SK-N-SH (cell line): ENCODE measurements at regions not wholly inside any gene's neighbourhood (a gene's known extent, or its start where the extent isn't known, plus 50 kb on each side); places are given as distances from the start of the nearest gene placed in this dataset.

ENCODE experiments used
- CTCF ChIA-PET: fragments of 300-600, 350-600 bp; formaldehyde crosslinking; extraction: SDS; loops from one replicate; lab custom pipeline; 2021; lab: Yijun Ruan, JAX
- POLR2A ChIA-PET: fragments of 350-600 bp; sonication (Branson Sonifier 250); formaldehyde crosslinking; extraction: SDS; loops from one replicate; lab custom pipeline; 2020; ENCODE audit warnings: antibody characterized with exemption, inconsistent platforms; lab: Yijun Ruan, JAX
- DNase-seq: peaks from one replicate; pipeline ENCODE4 v3.0.0; 2012
- H2AFZ ChIP-seq: fragments of 200-600 bp; sonication (generic); 2 replicates; pipeline ENCODE4 v1.8.1; 2016; ENCODE audit warnings: antibody characterized with exemption, mild to moderate bottlenecking, low read depth
- H3F3A ChIP-seq: fragments of 200-600 bp; sonication (generic); replicated peaks from 2 replicates; pipeline ENCODE3; 2016; ENCODE audit warnings: antibody characterized with exemption, mild to moderate bottlenecking; ENCODE audit not compliant: insufficient read depth
- H3K27ac ChIP-seq, 2 experiments: fragments of 200-500 bp in 1 of 2; fragments of 200-600 bp in 1 of 2; sonication (Bioruptor generic) in 1 of 2; sonication (generic), shearing (Covaris generic) in 1 of 2; 2 replicates each; pipeline versions ENCODE4 v1.5.1 to v1.6.1; 2014 to 2016; ENCODE audit warnings: low read depth in 2 of 2, inconsistent platforms in 1 of 2, low read length in 1 of 2, mild to moderate bottlenecking in 1 of 2, mixed read lengths in 1 of 2
- H3K27me3 ChIP-seq: fragments of 200-600 bp; sonication (generic), shearing (Covaris generic); 2 replicates; pipeline ENCODE4 v1.6.1; 2016; ENCODE audit warnings: mixed run types; ENCODE audit not compliant: insufficient read depth
- H3K36me3 ChIP-seq, 2 experiments: fragments of 200-500 bp in 1 of 2; fragments of 200-600 bp in 1 of 2; sonication (Bioruptor generic) in 1 of 2; sonication (generic) in 1 of 2; replicated peaks in 1 of 2; 2 replicates each; pipeline versions ENCODE3 to v1.5.1; 2014 to 2016; ENCODE audit warnings: low read length in 1 of 2, mild to moderate bottlenecking in 1 of 2; ENCODE audit not compliant: insufficient read depth in 2 of 2, control insufficient read depth in 1 of 2
- H3K4me1 ChIP-seq, 2 experiments: fragments of 200-500 bp in 1 of 2; fragments of 200-600 bp in 1 of 2; sonication (Bioruptor generic) in 1 of 2; sonication (generic), shearing (Covaris generic) in 1 of 2; 2 replicates each; pipeline versions ENCODE4 v1.5.1 to v1.6.1; 2014 to 2016; ENCODE audit warnings: low read depth in 1 of 2, low read length in 1 of 2, mixed run types in 1 of 2; ENCODE audit not compliant: insufficient read depth in 2 of 2, control insufficient read depth in 1 of 2
- H3K4me2 ChIP-seq: fragments of 200-600 bp; sonication (generic), shearing (Covaris generic); 2 replicates; pipeline ENCODE4 v1.6.1; 2017; ENCODE audit warnings: mixed run types
- H3K4me3 ChIP-seq, 2 experiments: fragments of 200-500 bp in 1 of 2; fragments of 200-600 bp in 1 of 2; sonication (Bioruptor generic) in 1 of 2; sonication (generic), shearing (Covaris generic) in 1 of 2; 2 replicates each; pipeline versions ENCODE4 v1.5.1 to v1.8.1; 2014 to 2016; ENCODE audit warnings: low read depth in 2 of 2, inconsistent platforms in 1 of 2, low read length in 1 of 2, mild to moderate bottlenecking in 1 of 2, mixed read lengths in 1 of 2, moderate library complexity in 1 of 2
- H3K79me2 ChIP-seq: fragments of 200-600 bp; sonication (generic); 2 replicates; pipeline ENCODE4 v1.8.1; 2017; ENCODE audit warnings: mild to moderate bottlenecking; ENCODE audit not compliant: insufficient read depth
- H3K9ac ChIP-seq: fragments of 200-600 bp; sonication (generic); 2 replicates; pipeline ENCODE4 v1.6.1; 2017; ENCODE audit warnings: mixed run types
- H3K9me2 ChIP-seq: fragments of 200-600 bp; sonication (generic); 2 replicates; pipeline ENCODE4 v1.6.1; 2017; ENCODE audit warnings: mixed run types
- H3K9me3 ChIP-seq: fragments of 200-600 bp; sonication (generic); 2 replicates; pipeline ENCODE4 v1.6.1; 2017; ENCODE audit warnings: mixed run types, mild to moderate bottlenecking, moderate library complexity
- H4K20me1 ChIP-seq: fragments of 200-600 bp; sonication (generic); 2 replicates; pipeline ENCODE4 v1.6.1; 2017; ENCODE audit warnings: mild to moderate bottlenecking, mixed run types; ENCODE audit not compliant: insufficient read depth
- ELF1 ChIP-seq: IDR thresholded peaks from 2 replicates; pipeline ENCODE4 v1.4.0; 2012
- EZH2phosphoT487 ChIP-seq: fragments of 200-600 bp; sonication (generic); IDR thresholded peaks from 2 replicates; pipeline ENCODE4 v1.6.1; 2017; ENCODE audit warnings: low read depth, mixed run types, mild to moderate bottlenecking, antibody characterized with exemption, moderate library complexity, borderline replicate concordance
- NFIC ChIP-seq: IDR thresholded peaks from 2 replicates; pipeline ENCODE4 v1.4.0; 2012; ENCODE audit warnings: borderline replicate concordance
- RAD21 ChIP-seq: IDR thresholded peaks from 2 replicates; pipeline ENCODE4 v1.6.1; 2012; ENCODE audit warnings: mild to moderate bottlenecking, low read length
- TAF1 ChIP-seq: IDR thresholded peaks from 2 replicates; pipeline ENCODE4 v1.6.1; 2012; ENCODE audit warnings: low read depth, mild to moderate bottlenecking, low read length, moderate library complexity, borderline replicate concordance
- TCF12 ChIP-seq: IDR thresholded peaks from 2 replicates; pipeline ENCODE4 v1.4.0; 2012
- TF ChIP-seq, protein P1 (sequence below): IDR thresholded peaks from 2 replicates; pipeline ENCODE4; 2012
- TF ChIP-seq, protein P2 (sequence below): IDR thresholded peaks from 2 replicates; pipeline ENCODE4 v1.6.1; 2012; ENCODE audit warnings: mild to moderate bottlenecking, low read depth, low read length, moderate library complexity
- TF ChIP-seq, protein P3 (sequence below): IDR thresholded peaks from 2 replicates; pipeline ENCODE4 v1.4.0; 2012; ENCODE audit warnings: low read depth

DNA sequence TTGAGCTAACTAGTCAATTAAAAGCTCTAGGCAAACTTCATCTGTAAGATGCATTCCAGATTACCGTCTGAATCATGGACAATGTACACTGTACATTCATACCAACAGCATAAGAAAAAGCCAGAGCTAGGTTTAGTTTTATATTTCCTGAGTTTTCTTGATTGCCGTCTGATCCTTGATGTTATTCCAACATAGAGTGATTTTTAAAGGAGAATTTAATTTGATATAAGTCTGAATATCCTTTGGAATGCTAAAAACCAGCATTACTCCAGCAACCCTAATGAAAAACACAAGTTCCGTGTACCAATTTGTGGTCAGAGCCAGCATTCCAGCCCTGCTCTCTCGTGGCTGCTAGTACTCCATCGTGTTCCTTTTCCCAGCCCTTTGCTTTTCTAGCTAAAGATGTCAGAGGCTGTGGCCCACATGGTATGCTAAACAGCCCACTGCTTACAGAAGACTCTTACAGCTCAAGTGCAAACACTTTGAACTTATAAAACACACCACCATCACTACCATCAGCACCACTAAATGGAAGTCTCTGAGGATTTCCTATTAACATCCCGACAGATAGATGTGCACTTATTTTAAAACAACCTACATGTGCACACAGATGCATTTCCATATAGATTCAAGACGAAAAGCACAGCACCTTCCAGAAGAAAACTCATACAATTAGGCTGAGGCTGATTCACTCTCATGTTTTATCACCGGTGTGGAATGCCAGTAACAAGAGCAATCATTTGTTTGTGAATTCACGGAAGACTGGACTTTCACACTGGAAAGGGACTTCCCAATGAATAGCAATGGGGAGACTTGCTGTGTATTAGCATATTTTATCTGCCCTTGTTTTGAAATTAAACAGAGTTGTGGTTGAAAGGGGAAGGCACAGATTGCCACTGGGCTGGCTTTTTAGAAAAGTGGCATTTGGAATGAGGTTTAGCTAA is 246.9 kb upstream of the GAS1 start (continued):
- TF ChIP-seq, protein P1, sequence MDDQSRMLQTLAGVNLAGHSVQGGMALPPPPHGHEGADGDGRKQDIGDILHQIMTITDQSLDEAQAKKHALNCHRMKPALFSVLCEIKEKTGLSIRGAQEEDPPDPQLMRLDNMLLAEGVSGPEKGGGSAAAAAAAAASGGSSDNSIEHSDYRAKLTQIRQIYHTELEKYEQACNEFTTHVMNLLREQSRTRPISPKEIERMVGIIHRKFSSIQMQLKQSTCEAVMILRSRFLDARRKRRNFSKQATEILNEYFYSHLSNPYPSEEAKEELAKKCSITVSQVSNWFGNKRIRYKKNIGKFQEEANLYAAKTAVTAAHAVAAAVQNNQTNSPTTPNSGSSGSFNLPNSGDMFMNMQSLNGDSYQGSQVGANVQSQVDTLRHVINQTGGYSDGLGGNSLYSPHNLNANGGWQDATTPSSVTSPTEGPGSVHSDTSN, result peak; percentile 67
- TF ChIP-seq TAF1 (no peak), ELF1 (peak; percentile 11; the same call in 1 of the 2 replicates)
- TF ChIP-seq, protein P2, sequence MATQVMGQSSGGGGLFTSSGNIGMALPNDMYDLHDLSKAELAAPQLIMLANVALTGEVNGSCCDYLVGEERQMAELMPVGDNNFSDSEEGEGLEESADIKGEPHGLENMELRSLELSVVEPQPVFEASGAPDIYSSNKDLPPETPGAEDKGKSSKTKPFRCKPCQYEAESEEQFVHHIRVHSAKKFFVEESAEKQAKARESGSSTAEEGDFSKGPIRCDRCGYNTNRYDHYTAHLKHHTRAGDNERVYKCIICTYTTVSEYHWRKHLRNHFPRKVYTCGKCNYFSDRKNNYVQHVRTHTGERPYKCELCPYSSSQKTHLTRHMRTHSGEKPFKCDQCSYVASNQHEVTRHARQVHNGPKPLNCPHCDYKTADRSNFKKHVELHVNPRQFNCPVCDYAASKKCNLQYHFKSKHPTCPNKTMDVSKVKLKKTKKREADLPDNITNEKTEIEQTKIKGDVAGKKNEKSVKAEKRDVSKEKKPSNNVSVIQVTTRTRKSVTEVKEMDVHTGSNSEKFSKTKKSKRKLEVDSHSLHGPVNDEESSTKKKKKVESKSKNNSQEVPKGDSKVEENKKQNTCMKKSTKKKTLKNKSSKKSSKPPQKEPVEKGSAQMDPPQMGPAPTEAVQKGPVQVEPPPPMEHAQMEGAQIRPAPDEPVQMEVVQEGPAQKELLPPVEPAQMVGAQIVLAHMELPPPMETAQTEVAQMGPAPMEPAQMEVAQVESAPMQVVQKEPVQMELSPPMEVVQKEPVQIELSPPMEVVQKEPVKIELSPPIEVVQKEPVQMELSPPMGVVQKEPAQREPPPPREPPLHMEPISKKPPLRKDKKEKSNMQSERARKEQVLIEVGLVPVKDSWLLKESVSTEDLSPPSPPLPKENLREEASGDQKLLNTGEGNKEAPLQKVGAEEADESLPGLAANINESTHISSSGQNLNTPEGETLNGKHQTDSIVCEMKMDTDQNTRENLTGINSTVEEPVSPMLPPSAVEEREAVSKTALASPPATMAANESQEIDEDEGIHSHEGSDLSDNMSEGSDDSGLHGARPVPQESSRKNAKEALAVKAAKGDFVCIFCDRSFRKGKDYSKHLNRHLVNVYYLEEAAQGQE, result 0 out of 2 replicates have a peak, but pooled peaks have one; percentile 49
- TF ChIP-seq, protein P3, sequence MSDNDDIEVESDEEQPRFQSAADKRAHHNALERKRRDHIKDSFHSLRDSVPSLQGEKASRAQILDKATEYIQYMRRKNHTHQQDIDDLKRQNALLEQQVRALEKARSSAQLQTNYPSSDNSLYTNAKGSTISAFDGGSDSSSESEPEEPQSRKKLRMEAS, result peak; percentile 84
- TF ChIP-seq, all 33 proteins: peak for 14

DNA sequence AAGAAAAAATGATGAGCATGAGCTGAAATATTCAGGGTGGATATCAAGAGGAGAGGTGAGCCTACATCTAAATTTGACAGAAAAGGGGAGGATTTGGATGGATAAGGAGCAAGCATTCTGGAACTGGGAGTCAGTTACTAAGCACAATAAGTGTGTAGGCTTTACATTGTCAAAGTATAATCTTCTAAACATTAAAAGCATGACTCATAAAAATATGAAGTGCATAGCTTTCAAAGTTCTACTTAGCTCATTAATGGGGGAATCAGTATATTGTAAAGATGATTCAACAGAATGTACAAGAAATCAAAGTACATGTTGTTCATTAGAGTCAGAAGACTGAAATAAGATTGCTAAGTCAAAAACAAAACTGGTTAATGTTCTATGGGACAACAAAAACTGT is 248.0 kb upstream of the GAS1 start:
- Histone ChIP-seq H3K79me2 (no peaks in the 10 kb centered on the region), H2AFZ (no peak overlapping the region), H3F3A (peaks cover 30% of the 10 kb centered on the region), H3K4me1 (peaks cover 0 to 20% of the 10 kb centered on the region in 2 experiments; a peak in 3 of 4 replicates), H3K9me3 (no peaks in the 10 kb centered on the region), H4K20me1 (no peaks in the 10 kb centered on the region), H3K4me2 (peak overlapping the region; percentile 63; the same call in 1 of the 2 replicates), H3K9ac (peak overlapping the region; percentile 58; the same call in 1 of the 2 replicates), H3K4me3 (no peak overlapping the region), H3K27me3 (no peaks in the 10 kb centered on the region), H3K36me3 (no peaks in the 10 kb centered on the region), H3K27ac (peak overlapping the region; percentile 92 to 93), H3K9me2 (no peaks in the 10 kb centered on the region)
- ChIA-PET POLR2A (no interaction called here), CTCF (interaction anchor here (1.1 kb wide), 2 partner anchors 21 to 725 kb away, joined by 3 to 4 read pairs; no protein-coding TSS in a partner anchor)
- DNase-seq, result no peak
- no peak for TF ChIP-seq RAD21
- no peak for TF ChIP-seq NFIC
- no peak for TF ChIP-seq EZH2phosphoT487
- peak; percentile 14; the same call in 1 of the 2 replicates for TF ChIP-seq TCF12
